Fibroblast of lung (primary cell): ENCODE measurements at regions not wholly inside any gene's neighbourhood (a gene's known extent, or its start where the extent isn't known, plus 50 kb on each side); places are given as distances from the start of the nearest gene placed in this dataset.

ENCODE experiments used
- EZH2 ChIP-seq: IDR thresholded peaks from 2 replicates; pipeline ENCODE4 v1.5.1; 2012; ENCODE audit warnings: low read length, control low read depth, mild to moderate bottlenecking; ENCODE audit errors: missing control alignments
- TF ChIP-seq, protein P1 (sequence below), 2 donors: IDR thresholded peaks in 1 of 2; conservative IDR thresholded peaks in 1 of 2; 1 replicate in 1 of 2; 2 replicates in 1 of 2; pipeline ENCODE4 v1.5.1; 2011 to 2012; ENCODE audit warnings: low read length in 2 of 2, control low read depth in 1 of 2, inconsistent platforms in 1 of 2, low read depth in 1 of 2, mild to moderate bottlenecking in 1 of 2

DNA sequence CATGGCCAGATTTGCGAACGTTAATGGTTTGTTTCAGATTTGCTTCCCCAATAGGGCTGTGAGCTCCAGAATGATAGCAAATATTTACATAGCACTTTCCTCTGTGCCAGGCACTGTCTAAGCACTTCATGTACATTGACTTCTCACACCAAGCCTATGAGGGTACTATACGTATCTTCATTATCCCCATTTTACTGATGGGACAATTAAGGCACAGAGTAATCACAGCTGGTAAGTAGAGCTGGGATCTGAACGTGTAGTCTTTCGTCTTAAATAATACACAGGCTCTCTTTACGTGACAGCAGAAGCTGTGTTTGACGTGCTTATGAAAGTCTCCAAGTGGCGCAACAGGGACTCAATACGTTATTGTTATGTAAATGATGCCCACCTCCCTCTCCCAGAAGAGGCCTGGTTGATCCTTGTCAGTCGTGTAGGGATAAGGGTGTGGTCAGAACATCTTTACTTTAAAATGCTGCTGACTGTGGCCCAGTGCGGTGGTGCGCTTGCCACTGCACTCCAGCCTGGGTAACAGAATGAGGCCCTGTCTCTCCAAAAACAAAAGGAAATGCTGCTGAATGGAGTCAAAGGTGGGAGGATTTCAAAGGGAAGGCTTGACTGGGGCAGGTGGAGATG is 66.3 kb upstream of the TCL1B start:
- TF ChIP-seq, protein P1, sequence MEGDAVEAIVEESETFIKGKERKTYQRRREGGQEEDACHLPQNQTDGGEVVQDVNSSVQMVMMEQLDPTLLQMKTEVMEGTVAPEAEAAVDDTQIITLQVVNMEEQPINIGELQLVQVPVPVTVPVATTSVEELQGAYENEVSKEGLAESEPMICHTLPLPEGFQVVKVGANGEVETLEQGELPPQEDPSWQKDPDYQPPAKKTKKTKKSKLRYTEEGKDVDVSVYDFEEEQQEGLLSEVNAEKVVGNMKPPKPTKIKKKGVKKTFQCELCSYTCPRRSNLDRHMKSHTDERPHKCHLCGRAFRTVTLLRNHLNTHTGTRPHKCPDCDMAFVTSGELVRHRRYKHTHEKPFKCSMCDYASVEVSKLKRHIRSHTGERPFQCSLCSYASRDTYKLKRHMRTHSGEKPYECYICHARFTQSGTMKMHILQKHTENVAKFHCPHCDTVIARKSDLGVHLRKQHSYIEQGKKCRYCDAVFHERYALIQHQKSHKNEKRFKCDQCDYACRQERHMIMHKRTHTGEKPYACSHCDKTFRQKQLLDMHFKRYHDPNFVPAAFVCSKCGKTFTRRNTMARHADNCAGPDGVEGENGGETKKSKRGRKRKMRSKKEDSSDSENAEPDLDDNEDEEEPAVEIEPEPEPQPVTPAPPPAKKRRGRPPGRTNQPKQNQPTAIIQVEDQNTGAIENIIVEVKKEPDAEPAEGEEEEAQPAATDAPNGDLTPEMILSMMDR (conservative IDR thresholded peaks at IDR 0.05 in 1 of 2, IDR thresholded peaks at IDR 0.05 in 1 of 2; ENCODE audit: low read depth in 1 of 2, low read length in 2 of 2): no peak
- TF ChIP-seq EZH2: no peak
